ENCODE measurements at regions not wholly inside any gene's neighbourhood (a gene's known extent, or its start where the extent isn't known, plus 50 kb on each side); places are given as distances from the start of the nearest gene placed in this dataset.

GRCh38 chr20:37643400-37643799 lies 50.4 kb upstream of the CTNNBL1 start:
- no peak for DNase-seq (ENCODE audit: low read depth in 2 of 2)

- DNase-seq (ENCODE audit: low read depth in 2 of 2) = no peak
These were observed 51.6 kb upstream of the CTNNBL1 start for GRCh38 chr20:37642246-37642645.

- no peak for DNase-seq (ENCODE audit: low read depth in 2 of 2)
These were observed 52.9 kb upstream of the CTNNBL1 start for GRCh38 chr20:37640600-37641561.

- DNase-seq (ENCODE audit: low read depth in 2 of 2) = no peak
These were observed 55.3 kb upstream of the CTNNBL1 start for GRCh38 chr20:37638527-37638926.

- no peak for DNase-seq (ENCODE audit: low read depth in 2 of 2)
These were observed 56.9 kb upstream of the CTNNBL1 start for GRCh38 chr20:37636977-37637376.

DNA sequence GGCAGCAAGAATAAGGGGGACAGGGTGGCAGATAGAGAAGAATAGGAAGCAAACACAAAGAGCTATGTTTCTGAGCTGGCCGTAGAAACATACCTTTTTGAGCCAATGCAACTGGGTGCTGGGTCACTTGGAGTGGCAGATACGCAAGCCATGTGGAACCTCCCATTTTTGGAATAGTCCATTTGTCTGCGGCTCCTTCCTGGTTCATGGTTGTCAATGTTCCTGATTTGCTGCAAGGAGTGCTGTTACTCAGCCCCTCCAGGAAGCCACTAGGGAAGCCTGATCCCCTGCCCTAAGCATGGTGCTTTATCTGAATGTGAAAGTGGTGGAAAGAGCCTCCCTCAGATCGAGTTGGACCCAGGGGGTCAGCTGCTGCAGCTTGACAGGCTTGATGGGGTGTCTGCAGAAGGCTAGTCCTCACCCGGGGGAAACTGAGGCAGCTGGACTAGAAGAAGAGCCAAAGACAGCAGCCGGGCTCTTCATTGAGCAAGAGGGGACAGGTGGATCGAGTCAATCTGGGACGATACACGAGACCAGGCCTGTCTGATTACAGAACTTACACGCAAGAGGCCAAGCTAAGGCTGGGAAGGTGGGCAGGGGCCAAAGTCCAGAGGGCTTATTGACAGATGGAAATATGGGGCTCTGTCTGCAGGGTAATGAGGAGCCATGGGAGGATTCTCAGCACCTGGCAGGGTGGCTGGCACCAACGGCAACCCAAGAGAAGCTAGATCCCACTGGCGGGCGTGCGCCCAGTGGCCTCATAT lies 57.4 kb upstream of the CTNNBL1 start:
- DNase-seq (ENCODE audit: low read depth in 2 of 2) = no peak

GRCh38 chr20:37630993-37631392 lies 62.8 kb upstream of the CTNNBL1 start:
- DNase-seq (ENCODE audit: low read depth in 2 of 2) = no peak

- DNase-seq (ENCODE audit: low read depth in 2 of 2) = no peak
These were observed 63.7 kb upstream of the CTNNBL1 start for GRCh38 chr20:37630166-37630565.

- no peak for DNase-seq (ENCODE audit: low read depth in 2 of 2)
These were observed 66.1 kb upstream of the CTNNBL1 start for GRCh38 chr20:37627767-37628130.

- DNase-seq (ENCODE audit: low read depth in 2 of 2) = peak in 1 of 2 donors; percentile 15
These were observed 66.6 kb upstream of the CTNNBL1 start for GRCh38 chr20:37627060-37627766.

DNA sequence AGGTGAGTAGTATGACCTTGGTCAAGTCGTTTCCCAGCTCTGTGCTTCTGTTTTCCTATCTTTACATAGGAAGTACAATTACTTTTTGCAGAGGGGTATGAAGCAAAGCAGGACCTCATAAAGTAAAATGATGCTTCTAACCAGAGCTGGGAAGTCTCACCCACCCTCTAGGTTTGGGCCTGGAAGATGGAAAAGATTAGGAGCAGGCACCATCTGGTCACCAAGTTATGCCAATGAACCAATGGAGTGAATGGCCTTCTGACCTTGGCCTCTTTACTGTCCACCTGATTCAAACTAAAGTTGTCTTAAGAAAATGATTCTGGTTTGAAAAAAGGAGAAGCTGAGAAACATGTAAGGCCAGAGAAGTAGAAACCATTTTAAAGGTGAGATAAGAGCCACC lies 68.9 kb upstream of the CTNNBL1 start:
- DNase-seq (ENCODE audit: low read depth in 2 of 2) = no peak

DNA sequence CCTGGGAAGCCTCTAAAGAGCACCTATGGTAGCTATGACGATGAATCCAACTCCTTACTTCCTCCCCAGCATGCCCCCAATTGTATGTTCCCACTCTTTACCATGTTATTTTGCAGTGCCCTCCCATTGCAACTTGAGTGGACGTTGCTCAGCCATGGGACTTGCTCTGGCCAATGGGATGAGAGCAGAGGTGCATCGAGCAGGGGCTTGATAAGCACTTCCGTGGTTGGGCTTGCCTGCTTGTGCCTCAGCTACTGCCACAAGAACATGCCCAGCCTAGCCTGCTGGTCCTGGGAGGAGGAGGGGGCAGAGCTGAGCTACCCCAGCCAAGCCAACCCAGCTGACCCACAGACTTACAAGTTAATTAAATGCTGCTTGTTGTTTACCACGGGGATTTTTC lies 71.1 kb upstream of the CTNNBL1 start:
- DNase-seq (ENCODE audit: low read depth in 2 of 2) = no peak

DNA sequence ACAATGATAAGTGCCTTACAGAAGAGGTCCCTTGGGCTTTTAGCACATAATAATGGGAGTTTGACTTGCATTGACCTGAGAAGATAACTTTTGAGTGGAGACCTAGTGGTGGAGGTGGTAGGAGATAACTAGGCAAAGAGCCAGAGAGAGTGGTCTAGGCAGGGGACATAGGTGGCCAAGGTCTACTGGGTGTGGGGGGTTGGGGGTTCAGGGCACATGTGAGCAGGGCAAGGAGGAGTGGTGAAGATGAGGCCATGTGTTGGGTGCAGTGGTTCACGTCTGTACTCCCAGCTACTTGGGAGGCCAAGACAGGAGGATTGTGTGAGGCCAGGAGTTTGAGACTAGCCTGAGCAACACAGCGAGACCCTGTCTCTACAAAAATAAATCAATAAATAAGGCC lies 74.3 kb upstream of the CTNNBL1 start:
- DNase-seq (ENCODE audit: low read depth in 2 of 2) = no peak

GRCh38 chr20:37616110-37616425 lies 77.8 kb upstream of the CTNNBL1 start:
- no peak for DNase-seq (ENCODE audit: low read depth in 2 of 2)

DNA sequence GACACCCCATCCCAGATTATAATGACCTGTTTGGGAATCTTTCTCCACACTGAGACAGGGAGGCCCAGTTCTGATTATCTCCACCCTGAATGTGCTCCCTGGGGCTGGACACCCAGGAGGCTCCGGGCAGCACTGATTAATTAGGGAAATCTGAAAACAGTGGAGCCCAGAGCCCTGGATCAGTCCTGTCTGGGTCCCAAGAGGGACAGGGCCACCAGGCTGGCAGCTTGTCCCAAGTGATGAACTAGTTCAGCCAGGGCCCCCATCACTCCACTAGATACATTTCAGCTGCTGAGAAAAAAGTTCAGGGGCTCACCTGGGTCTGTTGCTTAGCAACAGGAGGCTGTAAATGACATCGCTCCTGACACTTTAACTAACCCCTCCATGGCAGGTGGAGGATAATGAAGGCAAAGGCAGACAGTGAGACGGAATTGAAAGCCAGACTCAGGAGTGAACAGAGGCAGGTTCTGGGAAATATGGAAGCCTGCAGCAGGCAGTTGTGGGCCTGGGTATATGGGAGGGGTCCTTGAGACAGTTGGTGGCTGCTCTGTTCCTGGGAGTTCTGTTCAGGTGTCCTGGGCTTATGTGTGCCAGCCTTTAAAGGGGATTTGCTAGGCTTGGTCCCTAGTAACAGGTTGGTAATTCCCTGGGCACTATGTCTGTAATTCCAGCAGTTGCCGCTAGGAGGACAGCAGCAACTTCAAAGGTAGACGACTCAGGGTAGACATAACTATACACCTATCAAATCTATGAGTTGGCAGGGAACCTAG lies 78.3 kb upstream of the CTNNBL1 start:
- peak; percentile 35 to 63 for DNase-seq (ENCODE audit: low read depth in 2 of 2)

GRCh38 chr20:37611852-37612251 lies 82.0 kb upstream of the CTNNBL1 start:
- DNase-seq (ENCODE audit: low read depth in 2 of 2) = no peak

GRCh38 chr20:37611346-37611745 lies 82.5 kb upstream of the CTNNBL1 start:
- no peak for DNase-seq (ENCODE audit: low read depth in 2 of 2)

DNA sequence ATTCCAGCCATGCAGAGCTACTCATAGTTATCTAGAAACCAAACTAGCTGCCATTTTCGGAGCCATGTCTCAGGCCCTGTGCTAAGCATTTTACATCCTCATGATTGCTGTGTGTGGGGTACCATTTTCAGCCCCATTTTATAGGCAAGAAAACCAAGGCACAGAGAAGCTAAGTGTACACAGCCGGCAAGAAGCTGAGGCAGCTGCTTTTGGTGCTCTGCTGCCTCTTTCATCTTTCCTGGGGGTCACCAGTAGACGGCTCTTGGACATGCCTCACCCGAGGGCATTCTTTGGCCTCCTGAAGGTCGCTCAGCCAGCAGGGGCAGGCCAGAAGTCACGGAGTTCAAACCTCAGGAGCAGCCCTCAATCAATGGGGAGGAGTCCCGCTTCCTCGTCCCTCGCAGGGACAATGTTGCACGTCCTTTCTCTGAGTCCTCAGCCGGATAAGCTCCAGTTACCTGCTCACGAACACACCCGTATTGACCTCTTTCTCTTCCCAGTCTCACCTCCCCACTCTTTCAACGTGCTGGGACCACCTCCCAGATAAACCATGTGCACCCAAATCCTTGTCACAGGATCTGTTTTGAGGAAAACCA lies 82.6 kb upstream of the BLCAP start:
- DNase-seq (ENCODE audit: low read depth in 2 of 2) = no peak

DNA sequence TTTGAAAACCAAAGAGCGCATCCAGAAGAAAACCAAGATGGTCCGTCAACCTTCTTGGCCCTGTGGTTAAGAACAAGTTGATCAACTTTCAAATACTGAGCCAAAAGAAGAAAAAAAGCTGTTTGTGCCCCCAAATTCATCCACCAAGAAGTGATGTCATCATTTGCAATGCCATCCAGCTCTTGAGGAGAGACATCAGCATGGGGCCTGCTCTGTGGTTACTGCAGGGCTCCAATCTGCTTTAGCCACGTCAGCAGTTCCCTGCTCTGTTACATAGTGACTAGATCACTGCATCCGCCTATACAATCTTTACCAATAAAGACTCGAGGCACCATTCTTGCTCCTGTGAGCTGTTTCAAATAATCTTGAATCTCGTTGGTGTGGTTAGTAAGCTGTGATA lies 75.0 kb upstream of the BLCAP start:
- no peak for DNase-seq (ENCODE audit: low read depth in 2 of 2)

GRCh38 chr20:37600486-37600885 lies 72.8 kb upstream of the BLCAP start:
- DNase-seq (ENCODE audit: low read depth in 2 of 2) = no peak

DNA sequence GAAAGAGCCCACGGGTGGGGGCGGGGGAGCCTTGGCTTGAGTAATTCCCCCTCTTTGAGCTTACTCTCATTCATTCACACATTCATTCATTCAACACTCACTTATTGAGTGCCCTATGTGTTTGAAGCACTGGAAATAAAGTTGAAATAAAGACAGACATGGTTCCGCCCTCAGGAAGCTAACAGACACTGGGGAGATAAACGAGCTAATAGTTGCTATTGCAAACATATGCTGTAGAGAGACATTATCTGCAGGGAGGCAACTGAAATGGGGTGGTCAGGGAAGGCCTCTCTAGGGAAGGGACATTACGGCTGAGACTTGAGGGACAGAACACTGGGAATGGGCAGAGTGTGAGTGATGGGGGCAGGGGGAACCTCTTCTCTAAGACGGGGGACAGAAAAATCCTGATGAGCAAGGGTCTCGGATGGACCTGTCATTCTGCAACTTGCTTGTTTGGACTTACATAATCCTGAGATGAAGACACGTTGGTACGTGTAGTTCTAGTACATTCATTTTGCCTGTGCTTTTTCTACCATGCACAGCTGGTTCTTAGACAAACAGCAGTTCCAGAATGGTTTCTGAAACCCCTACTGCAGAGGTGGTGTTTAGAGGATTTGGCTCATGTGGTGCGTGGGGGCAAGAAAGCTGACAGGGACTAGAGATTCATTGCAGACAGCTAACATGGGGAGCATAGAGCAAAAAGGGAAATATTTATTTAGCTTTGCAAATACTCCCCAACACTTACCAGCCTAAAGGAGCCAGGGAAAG lies 71.1 kb upstream of the BLCAP start:
- no peak for DNase-seq (ENCODE audit: low read depth in 2 of 2)

Measured in activated CD4-positive, alpha-beta T cell treated with anti-CD3 and anti-CD28 coated beads for 24 hours (primary cell).